NT2/D1 (cell line): ENCODE measurements at regions not wholly inside any gene's neighbourhood (a gene's known extent, or its start where the extent isn't known, plus 50 kb on each side); places are given as distances from the start of the nearest gene placed in this dataset.

Experiments
- YY1 ChIP-seq: IDR thresholded peaks from 2 replicates; pipeline ENCODE4 v1.6.1; 2011; ENCODE audit not compliant: insufficient read length, insufficient read depth
- ZNF274 ChIP-seq: IDR thresholded peaks from 2 replicates; pipeline ENCODE4 v1.6.1; 2011; ENCODE audit warnings: mild to moderate bottlenecking, low read depth, low read length

DNA sequence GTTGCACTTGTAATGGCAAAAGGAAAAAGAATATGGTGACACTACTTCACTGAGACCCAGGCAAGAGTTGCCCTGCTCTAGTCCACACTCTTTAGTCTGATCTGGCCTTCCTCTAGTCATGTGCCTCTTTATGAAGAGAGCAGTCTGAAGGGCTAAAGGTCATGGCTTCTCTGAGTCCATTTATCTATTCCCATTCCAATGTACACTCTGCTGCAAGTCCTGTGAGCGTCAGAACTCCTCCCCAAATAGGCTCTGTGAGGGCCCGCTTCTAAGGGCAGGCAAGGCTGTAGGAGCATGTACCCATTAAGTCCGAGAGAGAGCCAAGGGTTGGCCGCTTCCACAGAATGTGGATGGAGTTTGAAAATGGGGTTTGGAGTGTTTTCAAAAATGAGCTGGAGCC lies 209.3 kb downstream of the AHR start:
- TF ChIP-seq YY1 (no peak), ZNF274 (no peak)
